Muscle of arm (tissue), 1 donor: ENCODE measurements at regions not wholly inside any gene's neighbourhood (a gene's known extent, or its start where the extent isn't known, plus 50 kb on each side); places are given as distances from the start of the nearest gene placed in this dataset.
"Not testable (repeated sequence)": the region's sequence is repeated elsewhere in the genome, so short reads cannot be mapped to it uniquely, and the experiment has no call there.

ENCODE experiments used
- DNase-seq: peaks from one replicate; pipeline ENCODE4 v3.0.0-alpha.2; 2013

- DNase-seq: no peak
Observed at GRCh38 chr6:863831-864230, 170.9 kb upstream of the EXOC2 start.

GRCh38 chr6:863127-863526 is 170.2 kb upstream of the EXOC2 start:
- DNase-seq: not testable (repeated sequence)

- DNase-seq: no peak
Observed at GRCh38 chr6:859936-860335, 167.0 kb upstream of the EXOC2 start.

GRCh38 chr6:854406-855118 is 161.6 kb upstream of the EXOC2 start:
- no peak for DNase-seq

- DNase-seq: not testable (repeated sequence)
Observed at GRCh38 chr6:852216-852615, 159.3 kb upstream of the EXOC2 start.

- no peak for DNase-seq
Observed at GRCh38 chr6:849075-849506, 156.2 kb upstream of the EXOC2 start.

- DNase-seq: no peak
Observed at GRCh38 chr6:845566-845965, 152.6 kb upstream of the EXOC2 start.

GRCh38 chr6:845101-845500 is 152.2 kb upstream of the EXOC2 start:
- no peak for DNase-seq

- DNase-seq: peak; percentile 4
Observed at GRCh38 chr6:842141-842540, 149.2 kb upstream of the EXOC2 start.

GRCh38 chr6:841569-841968 is 148.6 kb upstream of the EXOC2 start:
- no peak for DNase-seq

- no peak for DNase-seq
Observed at GRCh38 chr6:839201-839600, 146.3 kb upstream of the EXOC2 start.

GRCh38 chr6:837380-837779 is 144.4 kb upstream of the EXOC2 start:
- DNase-seq: no peak

GRCh38 chr6:836276-836853 is 143.4 kb upstream of the EXOC2 start:
- DNase-seq: no peak

GRCh38 chr6:835476-836160 is 142.7 kb upstream of the EXOC2 start:
- DNase-seq: no peak

- no peak for DNase-seq
Observed at GRCh38 chr6:834866-835265, 141.9 kb upstream of the EXOC2 start.

- DNase-seq: no peak
Observed at GRCh38 chr6:834190-834589, 141.3 kb upstream of the EXOC2 start.

- not testable (repeated sequence) for DNase-seq
Observed at GRCh38 chr6:832804-833203, 139.9 kb upstream of the EXOC2 start.

GRCh38 chr6:830667-831327 is 137.9 kb upstream of the EXOC2 start:
- no peak for DNase-seq

- no peak for DNase-seq
Observed at GRCh38 chr6:829656-830055, 136.7 kb upstream of the EXOC2 start.

GRCh38 chr6:827431-827830 is 134.5 kb upstream of the EXOC2 start:
- no peak for DNase-seq

GRCh38 chr6:819122-819521 is 126.2 kb upstream of the EXOC2 start:
- no peak for DNase-seq

GRCh38 chr6:818196-818595 is 125.3 kb upstream of the EXOC2 start:
- no peak for DNase-seq
